ENCODE measurements at regions not wholly inside any gene's neighbourhood (a gene's known extent, or its start where the extent isn't known, plus 50 kb on each side); places are given as distances from the start of the nearest gene placed in this dataset.

DNA sequence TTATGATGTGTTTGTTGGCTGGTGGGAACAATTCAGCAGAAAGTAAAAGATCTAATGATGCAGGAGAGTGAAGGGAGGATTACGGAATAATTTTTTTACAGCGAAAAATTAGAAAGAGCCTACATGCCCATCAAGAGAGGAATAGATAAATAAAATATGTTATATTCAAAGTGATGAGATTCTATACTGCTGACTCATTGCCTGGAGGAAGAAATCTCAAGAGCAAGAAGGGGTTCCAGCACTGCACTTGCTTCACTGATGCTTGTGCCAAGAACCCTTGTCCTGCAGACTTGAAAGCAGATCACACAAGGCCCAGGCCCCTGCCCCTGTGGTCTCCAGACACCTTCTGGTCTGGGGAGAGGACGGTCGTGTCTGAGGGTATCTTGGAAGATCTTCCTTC is 295.1 kb upstream of the POU3F1 start:
- H3K4me3 ChIP-seq, result no peak overlapping the region
- no peaks in the 10 kb centered on the region for H3K36me3 ChIP-seq
- H3K27ac ChIP-seq, result no peak overlapping the region
- H3K4me1 ChIP-seq, result no peaks in the 10 kb centered on the region
- WGBS, 2 donors (ENCODE audit: low coverage in 1 of 2), result 78 to 89% methylated on average over 4 of the region's 4 CpGs
- TF ChIP-seq EP300 (IDR thresholded peaks at IDR 0.05), result no peak
- no peak for TF ChIP-seq POLR2AphosphoS5 (IDR thresholded peaks at IDR 0.05)
- no peak for TF ChIP-seq CTCF (IDR thresholded peaks at IDR 0.05)
- TF ChIP-seq POLR2A (IDR thresholded peaks at IDR 0.05), result no peak
- ATAC-seq, result no peak
- peaks cover 19% of the 10 kb centered on the region for H3K27me3 ChIP-seq
- peaks cover 0 to 24% (median 0%) of the 10 kb centered on the region in 3 donors for H3K9me3 ChIP-seq

- TF ChIP-seq POLR2A (IDR thresholded peaks at IDR 0.05), result no peak
- TF ChIP-seq POLR2AphosphoS5 (IDR thresholded peaks at IDR 0.05), result no peak
- TF ChIP-seq CTCF (IDR thresholded peaks at IDR 0.05), result no peak
- no peak for TF ChIP-seq EP300 (IDR thresholded peaks at IDR 0.05)
- H3K4me3 ChIP-seq, result no peak overlapping the region
- ATAC-seq, result no peak
- H3K36me3 ChIP-seq, result no peaks in the 10 kb centered on the region
- H3K9me3 ChIP-seq, result peaks cover 0 to 11% (median 0%) of the 10 kb centered on the region in 3 donors
- H3K27ac ChIP-seq, result no peak overlapping the region
- H3K4me1 ChIP-seq, result no peaks in the 10 kb centered on the region
- peaks cover 30% of the 10 kb centered on the region for H3K27me3 ChIP-seq
- WGBS, 2 donors (ENCODE audit: low coverage in 1 of 2), result 71 to 86% methylated on average over 2 to 4 of the region's 5 CpGs
These were observed 293.8 kb upstream of the POU3F1 start for GRCh38 chr1:38340409-38340808.

DNA sequence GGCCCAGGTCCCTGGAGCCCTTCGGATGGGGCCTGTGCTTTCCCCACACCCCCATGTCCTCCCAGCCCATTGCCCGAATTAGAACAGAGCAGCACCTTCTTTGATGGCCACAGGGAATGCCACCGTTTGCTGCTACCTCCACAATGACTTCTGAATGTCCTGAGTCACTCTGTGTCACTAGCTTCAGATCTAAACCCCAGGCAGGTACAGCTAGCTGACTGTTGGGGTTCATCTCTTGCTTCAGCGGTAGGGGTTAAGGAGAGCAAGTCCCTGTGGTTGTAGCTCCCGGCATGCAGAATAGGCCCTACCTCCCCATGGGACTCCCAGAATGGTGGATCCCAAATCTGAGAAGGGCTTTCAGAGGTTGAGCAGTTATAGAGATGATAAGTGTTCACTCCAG is 291.1 kb upstream of the POU3F1 start:
- H3K9me3 ChIP-seq, result no peaks in the 10 kb centered on the region
- WGBS, 2 donors (ENCODE audit: low coverage in 1 of 2), result 82 to 84% methylated on average over 2 to 3 of the region's 5 CpGs

DNA sequence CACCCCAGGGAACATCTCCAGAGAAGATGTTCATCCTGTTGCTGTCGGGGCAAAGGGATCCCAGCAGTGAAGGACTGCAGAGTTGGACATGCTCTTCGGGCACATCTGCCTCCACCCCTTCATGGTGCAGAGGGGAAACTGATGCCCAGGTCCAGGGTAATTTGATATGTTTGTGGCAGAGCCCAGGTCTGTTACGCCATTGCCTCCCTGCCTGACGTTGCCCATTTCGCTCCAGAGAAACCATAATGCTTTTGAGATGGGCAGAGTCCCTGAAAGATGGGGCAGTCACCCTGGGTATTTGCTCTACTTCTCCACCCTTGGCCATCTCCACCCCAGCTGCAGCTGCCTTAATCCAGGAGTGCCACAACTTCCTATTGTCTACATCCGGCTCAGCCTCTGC is 290.4 kb upstream of the POU3F1 start:
- Histone ChIP-seq H3K27me3 (peaks cover 47% of the 10 kb centered on the region), H3K27ac (no peak overlapping the region), H3K4me1 (no peaks in the 10 kb centered on the region), H3K36me3 (no peaks in the 10 kb centered on the region), H3K9me3 (no peaks in the 10 kb centered on the region), H3K4me3 (no peak overlapping the region)
- WGBS, 2 donors (ENCODE audit: low coverage in 1 of 2), result 67 to 72% methylated on average over 3 to 6 of the region's 6 CpGs
- no peak for TF ChIP-seq POLR2AphosphoS5 (IDR thresholded peaks at IDR 0.05)
- TF ChIP-seq POLR2A (IDR thresholded peaks at IDR 0.05), result no peak
- no peak for TF ChIP-seq EP300 (IDR thresholded peaks at IDR 0.05)
- no peak for TF ChIP-seq CTCF (IDR thresholded peaks at IDR 0.05)
- no peak for ATAC-seq

More for the DNA sequence above, 291.1 kb upstream of the POU3F1 start:
- TF ChIP-seq CTCF (IDR thresholded peaks at IDR 0.05) (no peak), EP300 (IDR thresholded peaks at IDR 0.05) (no peak), POLR2A (IDR thresholded peaks at IDR 0.05) (no peak), POLR2AphosphoS5 (IDR thresholded peaks at IDR 0.05) (no peak)
- ATAC-seq, result no peak
- H3K27ac ChIP-seq, result no peak overlapping the region
- no peaks in the 10 kb centered on the region for H3K4me1 ChIP-seq
- no peaks in the 10 kb centered on the region for H3K36me3 ChIP-seq
- H3K27me3 ChIP-seq, result peaks cover 46% of the 10 kb centered on the region
- no peak overlapping the region for H3K4me3 ChIP-seq

DNA sequence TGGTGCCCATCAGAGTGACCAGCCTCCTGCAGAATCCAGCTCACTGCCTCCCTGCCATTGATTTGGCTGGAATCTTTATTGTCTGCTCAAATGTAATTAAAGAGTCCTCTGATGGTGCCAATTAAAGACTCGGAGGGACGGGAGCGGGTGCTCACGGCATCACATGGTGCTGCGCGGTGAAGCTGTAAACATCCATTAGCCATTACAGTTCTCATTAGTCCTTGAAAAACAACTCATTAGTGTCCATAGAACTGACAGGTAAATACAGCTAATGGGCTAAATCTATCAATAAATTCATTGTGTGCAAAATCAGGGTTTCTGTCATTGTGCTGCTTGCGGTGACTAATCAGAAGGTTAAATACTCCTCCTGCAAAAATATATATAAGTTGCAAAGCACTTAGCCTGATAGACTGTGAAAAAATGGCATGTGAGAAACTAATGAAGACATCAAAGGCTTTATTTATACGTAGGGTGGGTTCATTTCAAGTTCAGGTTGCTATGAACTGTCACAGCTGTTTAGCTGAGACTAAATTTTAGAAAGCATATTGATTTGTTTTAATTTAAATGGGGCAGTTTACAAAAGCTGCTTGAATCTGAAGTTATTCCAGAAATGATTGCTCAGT is 289.8 kb upstream of the POU3F1 start:
- Histone ChIP-seq H3K27ac (no peak overlapping the region), H3K4me1 (no peaks in the 10 kb centered on the region), H3K36me3 (no peaks in the 10 kb centered on the region), H3K27me3 (peaks cover 53% of the 10 kb centered on the region), H3K4me3 (no peak overlapping the region), H3K9me3 (no peaks in the 10 kb centered on the region)
- WGBS, 2 donors (ENCODE audit: low coverage in 1 of 2), result 22 to 26% methylated on average over 2 to 8 of the region's 8 CpGs
- TF ChIP-seq POLR2AphosphoS5 (IDR thresholded peaks at IDR 0.05) (no peak), POLR2A (IDR thresholded peaks at IDR 0.05) (no peak), EP300 (IDR thresholded peaks at IDR 0.05) (no peak), CTCF (IDR thresholded peaks at IDR 0.05) (no peak)
- ATAC-seq, result no peak
